ENCODE measurements at regions not wholly inside any gene's neighbourhood (a gene's known extent, or its start where the extent isn't known, plus 50 kb on each side); places are given as distances from the start of the nearest gene placed in this dataset.

GRCh38 chr2:88811681-88812080 lies 120.2 kb downstream of the RPIA start:
- TF ChIP-seq CTCF (IDR thresholded peaks at IDR 0.05) = no peak
- TF ChIP-seq POLR2A (IDR thresholded peaks at IDR 0.05) = no peak
